ENCODE measurements at regions not wholly inside any gene's neighbourhood (a gene's known extent, or its start where the extent isn't known, plus 50 kb on each side); places are given as distances from the start of the nearest gene placed in this dataset.

GRCh38 chr6:56396435-56396834, 149.1 kb upstream of the COL21A1 start:
- no peaks in the 10 kb centered on the region for H3K4me1 ChIP-seq (replicated peaks in 1 of 2)
- H3K9me3 ChIP-seq (replicated peaks in 1 of 3), result peaks cover 0 to 2% (median 0%) of the 10 kb centered on the region in 3 donors
- DNase-seq, result no peak
- WGBS, 4 donors, result 76 to 94% (median 92%) methylated on average over 2 of the region's 2 CpGs
- TF ChIP-seq POLR2A (IDR thresholded peaks at IDR 0.05), result no peak
- TF ChIP-seq CTCF (IDR thresholded peaks at IDR 0.05), result no peak
- intact Hi-C loops (cut with DNase I), result no loop called here
- H3K27ac ChIP-seq, result no peak overlapping the region
- H3K4me3 ChIP-seq, result no peak overlapping the region
- no peaks in the 10 kb centered on the region for H3K36me3 ChIP-seq (replicated peaks in 1 of 2)
- no peaks in the 10 kb centered on the region for H3K27me3 ChIP-seq

- H3K27me3 ChIP-seq, result no peaks in the 10 kb centered on the region
- no peaks in the 10 kb centered on the region for H3K4me1 ChIP-seq (replicated peaks in 1 of 2)
- no peak overlapping the region for H3K27ac ChIP-seq
- WGBS, 4 donors, result 89 to 95% (median 93%) methylated on average over 11 to 13 of the region's 13 CpGs
- H3K36me3 ChIP-seq (replicated peaks in 1 of 2), result no peaks in the 10 kb centered on the region
- TF ChIP-seq POLR2A (IDR thresholded peaks at IDR 0.05), result no peak
- TF ChIP-seq CTCF (IDR thresholded peaks at IDR 0.05), result no peak
- intact Hi-C loops (cut with DNase I), result no loop called here
- H3K9me3 ChIP-seq (replicated peaks in 1 of 3), result peaks cover 0 to 5% (median 0%) of the 10 kb centered on the region in 3 donors
- H3K4me3 ChIP-seq, result no peak overlapping the region
- no peak for DNase-seq
Measured at GRCh38 chr6:56393615-56394612, 146.5 kb upstream of the COL21A1 start.

- intact Hi-C loops (cut with DNase I), result no loop called here
- DNase-seq, result no peak
- TF ChIP-seq POLR2A (IDR thresholded peaks at IDR 0.05) (no peak), CTCF (IDR thresholded peaks at IDR 0.05) (no peak)
Measured at GRCh38 chr6:56388415-56388755, 141.0 kb upstream of the COL21A1 start.

GRCh38 chr6:56387621-56388414, 140.4 kb upstream of the COL21A1 start:
- Histone ChIP-seq H3K9me3 (replicated peaks in 1 of 3) (peaks cover 0 to 5% (median 0%) of the 10 kb centered on the region in 3 donors), H3K4me1 (replicated peaks in 1 of 2) (no peaks in the 10 kb centered on the region), H3K27ac (no peak overlapping the region), H3K36me3 (replicated peaks in 1 of 2) (no peaks in the 10 kb centered on the region), H3K4me3 (no peak overlapping the region), H3K27me3 (no peaks in the 10 kb centered on the region)
- peak in 6 of 7 donors; percentile 33 to 69 (median 45) for DNase-seq
- no peak for TF ChIP-seq POLR2A (IDR thresholded peaks at IDR 0.05)
- TF ChIP-seq CTCF (IDR thresholded peaks at IDR 0.05), result no peak
- 51 to 78% (median 74%) methylated on average over 2 of the region's 2 CpGs; no CpG with 5 or more reads in 1 of the 4 donors for WGBS, 4 donors
- intact Hi-C loops (cut with DNase I), result no loop called here

More at GRCh38 chr6:56388415-56388755, 141.0 kb upstream of the COL21A1 start:
- Histone ChIP-seq H3K36me3 (replicated peaks in 1 of 2) (no peaks in the 10 kb centered on the region), H3K4me1 (replicated peaks in 1 of 2) (no peaks in the 10 kb centered on the region), H3K4me3 (no peak overlapping the region), H3K27me3 (no peaks in the 10 kb centered on the region), H3K9me3 (replicated peaks in 1 of 3) (peaks cover 0 to 5% (median 0%) of the 10 kb centered on the region in 3 donors), H3K27ac (no peak overlapping the region)

Data from adrenal gland (tissue), 9 donors.